ENCODE measurements at regions not wholly inside any gene's neighbourhood (a gene's known extent, or its start where the extent isn't known, plus 50 kb on each side); places are given as distances from the start of the nearest gene placed in this dataset.
"Not testable (repeated sequence)": the region's sequence is repeated elsewhere in the genome, so short reads cannot be mapped to it uniquely, and the experiment has no call there.

GRCh38 chr3:150336363-150336762 lies 71.7 kb upstream of the TSC22D2 start:
- dilution Hi-C loops (cut with HindIII; ENCODE audit: low sequenced_read_pairs, unreplicated experiment); H2AK9ac ChIP-seq (replicated peaks; ENCODE audit: low read depth, low read length, poor library complexity); H3K56ac ChIP-seq (ENCODE audit: extremely low read depth, insufficient read depth, low read length); H4K20me1 ChIP-seq (ENCODE audit: insufficient read depth, low read length); DNase-seq; H3K4me1 ChIP-seq (ENCODE audit: control insufficient read depth, insufficient read depth, low read length); H3K9ac ChIP-seq (ENCODE audit: low read depth, low read length); H3K4ac ChIP-seq (ENCODE audit: low read depth, low read length); H2BK15ac ChIP-seq (ENCODE audit: low read depth, low read length); ATAC-seq (ENCODE audit: low read depth); H2BK20ac ChIP-seq (ENCODE audit: low read depth, low read length); H3K27ac ChIP-seq (ENCODE audit: insufficient read depth, low read length); H3K79me1 ChIP-seq (ENCODE audit: low read depth in 1 of 2, low read length in 2 of 2); H2AFZ ChIP-seq (replicated peaks; ENCODE audit: low read length, poor library complexity); H4K5ac ChIP-seq (ENCODE audit: low read depth, low read length); H3K14ac ChIP-seq (replicated peaks; ENCODE audit: low read depth, low read length); BruUV-seq (replicated peaks); H3K4me3 ChIP-seq (ENCODE audit: insufficient read depth, low read depth, low read length); H2BK120ac ChIP-seq (ENCODE audit: low read depth, low read length); POLR2A ChIA-PET (ENCODE audit: unreplicated experiment); in situ Hi-C loops (cut with MboI; ENCODE audit: low sequenced_read_pairs); H3K9me1 ChIP-seq (ENCODE audit: insufficient read depth, low read length); H3K27me3 ChIP-seq (ENCODE audit: control insufficient read depth, insufficient read depth, low read length); H4K91ac ChIP-seq (ENCODE audit: insufficient read depth, low read depth, low read length); H3K23ac ChIP-seq (ENCODE audit: low read depth, low read length); intact Hi-C loops (cut with micrococcal nuclease); H3K36me3 ChIP-seq (ENCODE audit: control insufficient read depth, insufficient read depth, low read length); H3K18ac ChIP-seq (ENCODE audit: low read depth, low read length); H3K4me2 ChIP-seq (ENCODE audit: low read depth, low read length); H4K8ac ChIP-seq (ENCODE audit: low read depth in 2 of 2, low read length in 2 of 2); H2BK5ac ChIP-seq (ENCODE audit: low read depth, low read length, poor library complexity, severe bottlenecking); H3K9me3 ChIP-seq (ENCODE audit: control insufficient read depth, insufficient read depth, low read length); H2AK5ac ChIP-seq (ENCODE audit: low read depth, low read length): not testable (repeated sequence)
- CTCF ChIA-PET, result interaction anchor here (0.5 to 1.1 kb wide), 4 partner anchors 9 to 46 kb away, joined by 4 to 6 read pairs (median 4); no protein-coding TSS in a partner anchor
- no CpG with 5 or more reads among the region's 9 CpGs for WGBS, 2 experiments (ENCODE audit: extremely low coverage in 2 of 2, insufficient read length in 1 of 2)

Data from IMR-90 (cell line).